Endodermal cell (in vitro differentiated cells): ENCODE measurements at regions not wholly inside any gene's neighbourhood (a gene's known extent, or its start where the extent isn't known, plus 50 kb on each side); places are given as distances from the start of the nearest gene placed in this dataset.

Experiments
- DNase-seq: peaks from one replicate; pipeline ENCODE4 v3.0.0-alpha.2; 2017
- H3K27ac ChIP-seq: 2 replicates; pipeline ENCODE4 v1.5.1; 2013; ENCODE audit warnings: mild to moderate bottlenecking, low read depth, low read length, moderate library complexity
- H3K27me3 ChIP-seq: 2 replicates; pipeline ENCODE4 v1.6.1; 2013; ENCODE audit warnings: mild to moderate bottlenecking, low read length, moderate library complexity; ENCODE audit not compliant: insufficient read depth, control insufficient read depth, poor library complexity, severe bottlenecking
- H3K36me3 ChIP-seq: 2 replicates; pipeline ENCODE4 v1.7.0; 2013; ENCODE audit warnings: mild to moderate bottlenecking, low read length, moderate library complexity; ENCODE audit not compliant: control insufficient read depth, insufficient read depth
- H3K4me1 ChIP-seq: one replicate; pipeline ENCODE4 v1.7.0; 2013; ENCODE audit warnings: low read length; ENCODE audit not compliant: control insufficient read depth, insufficient read depth
- H3K4me3 ChIP-seq: 2 replicates; pipeline ENCODE4 v1.5.1; 2013; ENCODE audit warnings: mild to moderate bottlenecking, low read length, moderate library complexity
- H3K9ac ChIP-seq: 2 replicates; pipeline ENCODE4 v1.6.1; 2013; ENCODE audit warnings: mild to moderate bottlenecking, low read length, moderate library complexity; ENCODE audit not compliant: poor library complexity, severe bottlenecking; ENCODE audit errors: extremely low read depth
- H3K9me3 ChIP-seq: 2 replicates; pipeline ENCODE4 v1.6.1; 2013; ENCODE audit warnings: mild to moderate bottlenecking, low read length, moderate library complexity; ENCODE audit not compliant: control insufficient read depth
- H3K27ac Mint-ChIP-seq: 2 replicates; pipeline ENCODE4 v1.8.0; 2020; ENCODE audit warnings: mixed read lengths
- H3K27me3 Mint-ChIP-seq: 2 replicates; pipeline ENCODE4 v1.8.0; 2021; ENCODE audit warnings: mild to moderate bottlenecking, mixed read lengths; ENCODE audit not compliant: insufficient read depth
- H3K36me3 Mint-ChIP-seq: 2 replicates; pipeline ENCODE4 v1.8.0; 2020; ENCODE audit warnings: low read depth, mixed read lengths
- H3K4me1 Mint-ChIP-seq: 2 replicates; pipeline ENCODE4 v1.8.0; 2020; ENCODE audit warnings: mixed read lengths
- H3K4me3 Mint-ChIP-seq: 2 replicates; pipeline ENCODE4 v1.8.0; 2020; ENCODE audit warnings: mild to moderate bottlenecking, moderate library complexity, mixed read lengths
- H3K9me3 Mint-ChIP-seq: 2 replicates; pipeline ENCODE4 v1.8.0; 2020; ENCODE audit warnings: mild to moderate bottlenecking, mixed read lengths
- CTCF ChIP-seq: fragments of 200-600 bp; sonication (generic); conservative IDR thresholded peaks from 2 replicates; pipeline ENCODE4 v1.5.0; 2021; ENCODE audit warnings: antibody characterized with exemption, mild to moderate bottlenecking
- WGBS, 2 experiments: methylation state at CpG; one replicate each; pipeline versions ENCODE4 v1.1.5 to v1.1.7; 2013; ENCODE audit warnings: missing lambda C conversion rate in 2 of 2, mixed read lengths in 1 of 2; ENCODE audit not compliant: insufficient coverage in 1 of 2, insufficient read length in 1 of 2; 5-methylcytosine and 5-hydroxymethylcytosine counted together

- no peak for TF ChIP-seq CTCF
- Histone ChIP-seq H3K4me1 (no peaks in the 10 kb centered on the region), H3K9me3 (no peaks in the 10 kb centered on the region), H3K27ac (no peak overlapping the region), H3K4me3 (no peak overlapping the region), H3K27me3 (no peaks in the 10 kb centered on the region), H3K36me3 (no peaks in the 10 kb centered on the region), H3K9ac (no peak overlapping the region)
- no peaks in the 10 kb centered on the region for H3K36me3 Mint-ChIP-seq
- WGBS, 2 experiments = 88% methylated on average over 1 of the region's 1 CpG; no CpG with 5 or more reads in 1 of the 2 experiments
- H3K4me3 Mint-ChIP-seq = no peak overlapping the region
- H3K27me3 Mint-ChIP-seq = no peaks in the 10 kb centered on the region
- no peaks in the 10 kb centered on the region for H3K4me1 Mint-ChIP-seq
- H3K27ac Mint-ChIP-seq = no peak overlapping the region
- no peaks in the 10 kb centered on the region for H3K9me3 Mint-ChIP-seq
- DNase-seq = no peak
These were observed 281.0 kb downstream of the CETN3 start for GRCh38 chr5:90128551-90128950.

GRCh38 chr5:90119531-90119971, 290.0 kb downstream of the CETN3 start:
- H3K36me3 ChIP-seq = no peaks in the 10 kb centered on the region
- H3K9me3 ChIP-seq = no peaks in the 10 kb centered on the region
- Mint-ChIP-seq H3K9me3 (no peaks in the 10 kb centered on the region), H3K27me3 (no peaks in the 10 kb centered on the region), H3K4me3 (no peak overlapping the region), H3K4me1 (no peaks in the 10 kb centered on the region), H3K36me3 (no peaks in the 10 kb centered on the region), H3K27ac (no peak overlapping the region)
- no peak for TF ChIP-seq CTCF
- no peak overlapping the region for H3K4me3 ChIP-seq
- DNase-seq = no peak
- WGBS, 2 experiments = 95% methylated on average over 1 of the region's 1 CpG; no CpG with 5 or more reads in 1 of the 2 experiments
- H3K27ac ChIP-seq = no peak overlapping the region
- H3K27me3 ChIP-seq = no peaks in the 10 kb centered on the region
- no peak overlapping the region for H3K9ac ChIP-seq
- no peaks in the 10 kb centered on the region for H3K4me1 ChIP-seq

- Histone ChIP-seq H3K27me3 (no peaks in the 10 kb centered on the region), H3K36me3 (no peaks in the 10 kb centered on the region), H3K9ac (no peak overlapping the region), H3K27ac (no peak overlapping the region), H3K4me3 (no peak overlapping the region), H3K9me3 (no peaks in the 10 kb centered on the region), H3K4me1 (no peaks in the 10 kb centered on the region)
- no peak for DNase-seq
- Mint-ChIP-seq H3K4me1 (peaks cover 5% of the 10 kb centered on the region), H3K4me3 (no peak overlapping the region), H3K9me3 (no peaks in the 10 kb centered on the region), H3K27me3 (no peaks in the 10 kb centered on the region), H3K36me3 (no peaks in the 10 kb centered on the region), H3K27ac (no peak overlapping the region)
- WGBS, 2 experiments = 97% methylated on average over 1 of the region's 1 CpG; no CpG with 5 or more reads in 1 of the 2 experiments
- TF ChIP-seq CTCF = no peak
These were observed 292.6 kb downstream of the CETN3 start for GRCh38 chr5:90117005-90117404.
